Ramos (cell line): ENCODE measurements at regions not wholly inside any gene's neighbourhood (a gene's known extent, or its start where the extent isn't known, plus 50 kb on each side); places are given as distances from the start of the nearest gene placed in this dataset.

ENCODE experiments used
- in situ Hi-C: fragments of 300-500 bp; cut with MboI; formaldehyde crosslinking; loops from one replicate; pipeline ENCODE4 v1.14.3; 2022; ENCODE audit warnings: low sequenced_read_pairs; ENCODE audit not compliant: unreplicated experiment

- in situ Hi-C loops, result no loop called here
Observed at GRCh38 chr13:59144700-59145099, 1019.0 kb downstream of the DIAPH3 start.

GRCh38 chr13:59145381-59145780 lies 1018.3 kb downstream of the DIAPH3 start:
- in situ Hi-C loops, result no loop called here

GRCh38 chr13:59157181-59157580 lies 1006.5 kb downstream of the DIAPH3 start:
- in situ Hi-C loops, result no loop called here

- in situ Hi-C loops, result no loop called here
Observed at GRCh38 chr13:59166174-59166573, 997.6 kb downstream of the DIAPH3 start.

- in situ Hi-C loops, result no loop called here
Observed at GRCh38 chr13:59172076-59172475, 991.7 kb downstream of the DIAPH3 start.

GRCh38 chr13:59176775-59177174 lies 987.0 kb downstream of the DIAPH3 start:
- in situ Hi-C loops, result no loop called here

GRCh38 chr13:59178344-59178743 lies 985.4 kb downstream of the DIAPH3 start:
- in situ Hi-C loops, result no loop called here

GRCh38 chr13:59182241-59182640 lies 981.5 kb downstream of the DIAPH3 start:
- in situ Hi-C loops, result no loop called here

GRCh38 chr13:59197397-59197796 lies 966.3 kb downstream of the DIAPH3 start:
- in situ Hi-C loops, result no loop called here

- in situ Hi-C loops, result no loop called here
Observed at GRCh38 chr13:59201841-59202240, 961.9 kb downstream of the DIAPH3 start.

- in situ Hi-C loops, result no loop called here
Observed at GRCh38 chr13:59203855-59204254, 959.9 kb downstream of the DIAPH3 start.

GRCh38 chr13:59205501-59205900 lies 958.2 kb downstream of the DIAPH3 start:
- in situ Hi-C loops, result no loop called here

- in situ Hi-C loops, result no loop called here
Observed at GRCh38 chr13:59208405-59209195, 955.1 kb downstream of the DIAPH3 start.

- in situ Hi-C loops, result no loop called here
Observed at GRCh38 chr13:59210543-59210942, 953.2 kb downstream of the DIAPH3 start.

- in situ Hi-C loops, result no loop called here
Observed at GRCh38 chr13:59211606-59212005, 952.1 kb downstream of the DIAPH3 start.

- in situ Hi-C loops, result no loop called here
Observed at GRCh38 chr13:59229401-59229800, 934.3 kb downstream of the DIAPH3 start.

- in situ Hi-C loops, result no loop called here
Observed at GRCh38 chr13:59229861-59230260, 933.9 kb downstream of the DIAPH3 start.

- in situ Hi-C loops, result no loop called here
Observed at GRCh38 chr13:59230484-59231264, 933.1 kb downstream of the DIAPH3 start.

GRCh38 chr13:59236309-59236919 lies 927.3 kb downstream of the DIAPH3 start:
- in situ Hi-C loops, result no loop called here

GRCh38 chr13:59236944-59237343 lies 926.8 kb downstream of the DIAPH3 start:
- in situ Hi-C loops, result no loop called here

- in situ Hi-C loops, result no loop called here
Observed at GRCh38 chr13:59247171-59247570, 916.6 kb downstream of the DIAPH3 start.
